ENCODE measurements at regions not wholly inside any gene's neighbourhood (a gene's known extent, or its start where the extent isn't known, plus 50 kb on each side); places are given as distances from the start of the nearest gene placed in this dataset.

DNA sequence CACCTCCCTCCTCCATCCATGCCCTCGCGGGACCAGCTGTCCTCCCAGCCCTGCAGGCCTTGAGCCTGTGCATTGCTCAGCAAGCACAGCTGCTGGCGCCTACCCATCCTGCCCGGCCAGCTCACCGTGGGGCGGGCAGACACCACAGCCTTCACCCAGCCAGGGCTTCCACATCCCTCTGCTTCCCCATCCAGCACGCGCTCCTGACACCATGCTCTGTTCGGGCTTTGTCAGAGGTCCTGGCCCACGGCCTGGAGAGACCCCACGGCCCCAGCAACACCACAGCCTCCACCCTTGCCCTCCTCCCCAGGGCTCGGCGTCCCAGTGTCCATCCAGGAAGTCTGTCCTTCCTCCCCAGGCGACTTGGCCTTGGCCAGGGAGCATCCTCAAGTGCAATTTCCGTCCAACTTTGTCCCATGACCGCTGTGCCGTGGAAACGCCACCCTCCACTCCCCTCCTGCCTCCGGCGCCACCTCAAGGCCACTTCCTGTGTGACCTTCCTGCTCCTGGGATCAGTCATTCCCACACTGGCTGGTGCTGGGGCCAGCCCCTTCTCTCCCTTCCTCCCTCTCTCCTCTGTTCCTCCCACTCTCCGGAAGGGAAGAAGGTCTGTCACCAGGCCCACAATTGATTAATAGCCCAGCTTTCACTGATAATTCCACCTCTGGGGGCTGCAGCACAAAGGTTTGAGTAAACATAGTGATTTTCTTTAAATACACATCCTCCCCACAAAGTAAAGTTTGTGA lies 71.5 kb upstream of the SMNDC1 start:
- DNase-seq (ENCODE audit: low read depth), result no peak
- H3K9me3 ChIP-seq (ENCODE audit: control insufficient read depth, low read length), result no peaks in the 10 kb centered on the region
- no peaks in the 10 kb centered on the region for H3K4me1 ChIP-seq (ENCODE audit: control insufficient read depth, insufficient read depth, low read length)
- no peak overlapping the region for H3K4me3 ChIP-seq (ENCODE audit: low read length)
- no peak overlapping the region for H3K9ac ChIP-seq (ENCODE audit: low read length)
- no peaks in the 10 kb centered on the region for H3K36me3 ChIP-seq (ENCODE audit: control insufficient read depth, insufficient read depth, low read length, severe bottlenecking)
- no peaks in the 10 kb centered on the region for H3K27me3 ChIP-seq (replicated peaks; ENCODE audit: control insufficient read depth, insufficient read depth, low read length)

DNA sequence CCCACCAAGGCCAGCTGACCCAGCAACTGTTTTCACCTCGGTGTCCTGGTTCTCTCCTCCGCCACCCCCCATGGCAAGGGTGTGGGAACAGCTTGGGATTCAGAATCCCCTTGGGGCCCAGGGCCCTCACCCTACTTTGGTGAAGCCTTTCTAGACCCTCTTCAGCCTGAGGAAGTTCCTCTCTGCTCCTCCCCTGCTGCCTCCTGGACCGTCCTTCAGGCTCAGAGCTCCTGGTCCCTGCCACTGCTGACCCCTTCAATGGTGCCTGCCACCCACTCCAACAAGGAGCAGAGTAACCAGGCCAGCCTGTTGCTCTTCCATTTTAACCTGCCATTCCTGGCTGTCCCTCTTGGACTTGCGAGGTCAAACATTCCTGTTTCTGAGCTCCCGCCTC lies 72.0 kb upstream of the SMNDC1 start:
- H3K9ac ChIP-seq (ENCODE audit: low read length), result no peak overlapping the region
- no peaks in the 10 kb centered on the region for H3K36me3 ChIP-seq (ENCODE audit: control insufficient read depth, insufficient read depth, low read length, severe bottlenecking)
- H3K9me3 ChIP-seq (ENCODE audit: control insufficient read depth, low read length), result no peaks in the 10 kb centered on the region
- no peak for DNase-seq (ENCODE audit: low read depth)
- no peak overlapping the region for H3K4me3 ChIP-seq (ENCODE audit: low read length)
- H3K4me1 ChIP-seq (ENCODE audit: control insufficient read depth, insufficient read depth, low read length), result no peaks in the 10 kb centered on the region
- no peaks in the 10 kb centered on the region for H3K27me3 ChIP-seq (replicated peaks; ENCODE audit: control insufficient read depth, insufficient read depth, low read length)

DNA sequence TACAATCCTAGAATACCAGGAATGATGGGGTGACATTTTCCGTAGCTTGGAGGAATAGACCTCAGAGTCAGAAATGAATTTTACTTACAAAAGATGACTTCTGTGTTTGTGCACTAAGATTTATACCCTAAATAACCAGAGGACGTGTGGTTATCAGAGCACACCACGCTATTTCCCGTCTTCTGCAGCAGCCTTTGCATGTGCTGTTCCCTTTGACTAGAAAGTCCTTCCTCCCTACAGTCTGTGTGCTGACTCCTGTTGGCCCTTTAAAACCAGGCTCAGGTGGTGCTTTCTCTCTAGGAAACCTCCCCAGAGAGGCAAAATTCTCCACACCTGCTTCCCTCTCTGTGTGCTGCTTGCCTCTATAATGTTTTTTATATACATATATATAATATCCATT lies 73.3 kb upstream of the SMNDC1 start:
- Histone ChIP-seq H3K4me1 (ENCODE audit: control insufficient read depth, insufficient read depth, low read length) (no peaks in the 10 kb centered on the region), H3K4me3 (ENCODE audit: low read length) (no peak overlapping the region), H3K27me3 (replicated peaks; ENCODE audit: control insufficient read depth, insufficient read depth, low read length) (peaks cover 4% of the 10 kb centered on the region), H3K9ac (ENCODE audit: low read length) (no peak overlapping the region), H3K36me3 (ENCODE audit: control insufficient read depth, insufficient read depth, low read length, severe bottlenecking) (no peaks in the 10 kb centered on the region), H3K9me3 (ENCODE audit: control insufficient read depth, low read length) (no peaks in the 10 kb centered on the region)
- no peak for DNase-seq (ENCODE audit: low read depth)

DNA sequence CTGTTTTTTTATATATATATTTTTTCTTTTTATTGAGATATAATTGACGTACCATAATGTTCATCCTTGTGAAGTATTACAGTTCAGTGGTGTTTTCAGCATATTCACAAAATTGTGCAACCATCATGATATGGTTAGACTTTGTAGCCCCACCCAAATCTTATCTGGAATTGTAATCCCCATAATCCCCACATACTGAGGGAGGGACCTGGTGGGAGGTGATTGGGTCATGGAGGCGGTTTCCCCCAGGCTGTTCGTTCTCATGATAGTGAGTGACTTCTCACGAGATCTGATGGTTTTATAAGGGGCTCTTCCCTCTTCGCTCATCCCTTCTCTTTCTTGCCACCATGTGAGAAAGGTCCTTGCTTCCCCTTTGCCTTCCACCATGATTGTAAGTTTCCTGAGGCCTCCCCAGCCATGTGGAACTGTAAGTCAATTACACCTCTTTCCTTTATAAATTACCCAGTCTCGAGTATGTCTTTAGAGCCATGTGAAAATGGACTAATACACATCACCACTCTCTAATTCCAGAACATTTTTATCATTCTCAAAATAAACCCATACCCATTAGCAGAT lies 73.9 kb upstream of the SMNDC1 start:
- H3K27me3 ChIP-seq (replicated peaks; ENCODE audit: control insufficient read depth, insufficient read depth, low read length), result peaks cover 4% of the 10 kb centered on the region
- H3K4me1 ChIP-seq (ENCODE audit: control insufficient read depth, insufficient read depth, low read length), result no peaks in the 10 kb centered on the region
- no peaks in the 10 kb centered on the region for H3K9me3 ChIP-seq (ENCODE audit: control insufficient read depth, low read length)
- H3K4me3 ChIP-seq (ENCODE audit: low read length), result no peak overlapping the region
- DNase-seq (ENCODE audit: low read depth), result no peak
- H3K36me3 ChIP-seq (ENCODE audit: control insufficient read depth, insufficient read depth, low read length, severe bottlenecking), result no peaks in the 10 kb centered on the region
- H3K9ac ChIP-seq (ENCODE audit: low read length), result no peak overlapping the region

DNA sequence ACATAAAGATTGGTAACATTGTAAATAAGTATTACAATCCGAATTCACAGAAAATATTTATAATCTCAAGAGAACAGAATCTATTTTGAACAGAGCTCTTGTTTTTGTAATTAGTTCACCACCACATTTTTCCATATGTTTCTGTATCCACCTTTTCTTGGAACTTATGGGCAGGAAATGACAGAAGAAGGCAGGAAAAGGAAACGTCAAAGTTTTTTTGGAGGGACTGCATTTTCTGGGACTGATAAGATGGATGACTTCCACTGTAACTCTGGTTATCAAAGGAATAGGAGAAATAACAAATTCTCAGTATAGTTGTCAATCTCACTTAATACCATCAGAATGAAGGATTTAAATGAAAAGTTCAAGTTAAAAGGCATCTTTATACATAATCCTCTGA lies 75.1 kb upstream of the SMNDC1 start:
- no peaks in the 10 kb centered on the region for H3K4me1 ChIP-seq (ENCODE audit: control insufficient read depth, insufficient read depth, low read length)
- H3K9me3 ChIP-seq (ENCODE audit: control insufficient read depth, low read length), result no peaks in the 10 kb centered on the region
- no peaks in the 10 kb centered on the region for H3K36me3 ChIP-seq (ENCODE audit: control insufficient read depth, insufficient read depth, low read length, severe bottlenecking)
- no peak overlapping the region for H3K4me3 ChIP-seq (ENCODE audit: low read length)
- DNase-seq (ENCODE audit: low read depth), result no peak
- H3K27me3 ChIP-seq (replicated peaks; ENCODE audit: control insufficient read depth, insufficient read depth, low read length), result peaks cover 4% of the 10 kb centered on the region
- H3K9ac ChIP-seq (ENCODE audit: low read length), result no peak overlapping the region

DNA sequence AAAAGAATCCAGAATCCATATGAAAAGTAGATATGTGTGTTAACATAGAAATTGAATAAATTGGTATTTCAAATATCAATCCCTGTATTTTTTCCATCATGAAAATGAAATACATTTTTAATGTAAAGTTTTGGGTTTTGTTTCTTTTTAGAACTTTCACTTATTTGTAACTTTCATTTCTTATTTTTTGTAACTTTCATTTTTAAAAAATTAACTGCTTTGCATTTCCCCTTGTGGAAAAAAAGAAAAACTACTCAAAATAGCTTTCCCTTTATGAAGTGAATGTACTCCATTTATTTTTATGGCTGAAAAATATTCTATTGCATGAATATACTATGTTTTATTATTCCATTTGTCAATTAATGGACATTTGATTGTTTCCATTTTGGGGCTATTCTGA lies 75.6 kb upstream of the SMNDC1 start:
- Histone ChIP-seq H3K4me1 (ENCODE audit: control insufficient read depth, insufficient read depth, low read length) (no peaks in the 10 kb centered on the region), H3K4me3 (ENCODE audit: low read length) (no peak overlapping the region), H3K36me3 (ENCODE audit: control insufficient read depth, insufficient read depth, low read length, severe bottlenecking) (no peaks in the 10 kb centered on the region), H3K9ac (ENCODE audit: low read length) (no peak overlapping the region), H3K27me3 (replicated peaks; ENCODE audit: control insufficient read depth, insufficient read depth, low read length) (peaks cover 4% of the 10 kb centered on the region), H3K9me3 (ENCODE audit: control insufficient read depth, low read length) (no peaks in the 10 kb centered on the region)
- DNase-seq (ENCODE audit: low read depth), result no peak

DNA sequence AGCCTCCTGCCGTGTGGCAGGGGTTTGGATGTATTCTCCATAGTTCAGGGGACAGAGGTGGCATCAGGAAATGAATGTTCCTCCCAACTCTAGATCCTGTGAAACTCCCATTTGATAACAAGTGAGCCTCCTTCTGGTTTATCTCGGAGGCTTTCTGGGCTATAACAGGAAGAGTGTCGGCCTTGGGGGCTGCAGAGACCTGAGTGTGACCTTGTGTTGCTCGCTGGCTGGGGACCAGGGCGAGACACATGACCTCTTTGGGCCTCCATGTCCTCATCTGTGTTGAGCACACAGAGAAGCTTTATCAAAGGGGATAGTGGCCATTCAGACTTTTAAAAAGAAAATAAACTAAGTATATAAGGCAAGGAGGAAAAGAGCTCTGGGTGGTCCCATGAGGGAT lies 78.0 kb upstream of the SMNDC1 start:
- H3K36me3 ChIP-seq (ENCODE audit: control insufficient read depth, insufficient read depth, low read length, severe bottlenecking), result no peaks in the 10 kb centered on the region
- H3K4me3 ChIP-seq (ENCODE audit: low read length), result no peak overlapping the region
- no peaks in the 10 kb centered on the region for H3K4me1 ChIP-seq (ENCODE audit: control insufficient read depth, insufficient read depth, low read length)
- H3K9ac ChIP-seq (ENCODE audit: low read length), result no peak overlapping the region
- peaks cover 4% of the 10 kb centered on the region for H3K27me3 ChIP-seq (replicated peaks; ENCODE audit: control insufficient read depth, insufficient read depth, low read length)
- no peak for DNase-seq (ENCODE audit: low read depth)
- H3K9me3 ChIP-seq (ENCODE audit: control insufficient read depth, low read length), result no peaks in the 10 kb centered on the region

DNA sequence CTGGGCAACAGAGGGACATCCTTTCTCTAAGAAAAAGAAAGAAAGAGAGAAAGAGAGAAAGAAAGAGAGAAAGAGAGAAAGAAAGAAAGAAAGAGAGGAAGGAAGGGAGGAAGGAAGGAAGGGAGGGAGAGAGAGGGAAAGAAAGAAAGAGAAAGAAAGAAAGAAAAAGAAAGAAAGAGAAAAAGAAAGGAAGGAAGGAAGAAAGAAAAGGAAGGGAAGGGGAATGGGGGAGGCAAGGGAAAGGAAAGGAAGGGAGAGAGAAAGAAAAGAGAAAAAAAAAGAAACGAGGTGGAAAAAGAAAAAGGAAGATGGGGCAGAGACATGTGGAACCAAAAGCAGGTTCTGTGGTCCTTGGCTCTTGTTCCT lies 82.9 kb upstream of the SMNDC1 start:
- Histone ChIP-seq H3K4me3 (ENCODE audit: low read length) (no peak overlapping the region), H3K9me3 (ENCODE audit: control insufficient read depth, low read length) (no peaks in the 10 kb centered on the region), H3K9ac (ENCODE audit: low read length) (no peak overlapping the region), H3K27me3 (replicated peaks; ENCODE audit: control insufficient read depth, insufficient read depth, low read length) (peaks cover under 1% of the 10 kb centered on the region), H3K4me1 (ENCODE audit: control insufficient read depth, insufficient read depth, low read length) (peaks cover 9% of the 10 kb centered on the region), H3K36me3 (ENCODE audit: control insufficient read depth, insufficient read depth, low read length, severe bottlenecking) (no peaks in the 10 kb centered on the region)
- no peak for DNase-seq (ENCODE audit: low read depth)

DNA sequence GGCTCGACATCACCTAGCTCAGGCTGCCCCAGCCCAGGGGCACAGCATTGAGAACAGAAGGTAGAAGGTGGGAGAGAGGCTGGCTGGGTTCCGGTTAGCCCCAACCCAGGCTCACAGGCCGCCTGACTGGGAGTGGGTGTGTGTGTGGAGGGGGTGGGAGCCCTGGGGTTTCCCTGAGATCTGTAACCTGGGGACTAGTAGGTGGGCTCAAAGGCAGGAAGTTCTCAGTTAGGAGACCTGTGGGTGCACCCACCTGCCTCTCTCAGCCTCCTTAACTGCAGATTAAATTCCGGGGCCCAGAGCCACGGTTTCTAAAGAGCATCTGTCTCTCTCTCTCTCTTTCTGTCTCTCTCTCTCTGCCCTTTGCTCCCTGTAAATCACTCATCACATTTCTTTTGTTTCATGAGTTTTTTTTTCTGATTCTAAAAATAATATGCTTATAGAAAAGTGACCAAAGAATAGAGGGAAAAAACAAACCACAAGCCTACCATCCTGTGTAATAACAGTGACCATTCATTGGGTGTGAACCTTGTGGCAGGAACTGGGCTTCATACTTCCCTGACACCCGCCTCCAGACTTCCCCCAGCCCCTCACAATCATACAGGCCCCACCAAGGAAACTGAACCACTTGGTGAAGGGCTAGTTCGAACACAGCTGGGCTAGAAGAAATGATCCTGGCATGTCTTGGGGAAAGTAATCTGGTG lies 83.4 kb upstream of the SMNDC1 start:
- Histone ChIP-seq H3K36me3 (ENCODE audit: control insufficient read depth, insufficient read depth, low read length, severe bottlenecking) (no peaks in the 10 kb centered on the region), H3K4me3 (ENCODE audit: low read length) (no peak overlapping the region), H3K4me1 (ENCODE audit: control insufficient read depth, insufficient read depth, low read length) (peaks cover 15% of the 10 kb centered on the region), H3K9me3 (ENCODE audit: control insufficient read depth, low read length) (no peaks in the 10 kb centered on the region), H3K27me3 (replicated peaks; ENCODE audit: control insufficient read depth, insufficient read depth, low read length) (no peaks in the 10 kb centered on the region), H3K9ac (ENCODE audit: low read length) (no peak overlapping the region)
- no peak for DNase-seq (ENCODE audit: low read depth)

DNA sequence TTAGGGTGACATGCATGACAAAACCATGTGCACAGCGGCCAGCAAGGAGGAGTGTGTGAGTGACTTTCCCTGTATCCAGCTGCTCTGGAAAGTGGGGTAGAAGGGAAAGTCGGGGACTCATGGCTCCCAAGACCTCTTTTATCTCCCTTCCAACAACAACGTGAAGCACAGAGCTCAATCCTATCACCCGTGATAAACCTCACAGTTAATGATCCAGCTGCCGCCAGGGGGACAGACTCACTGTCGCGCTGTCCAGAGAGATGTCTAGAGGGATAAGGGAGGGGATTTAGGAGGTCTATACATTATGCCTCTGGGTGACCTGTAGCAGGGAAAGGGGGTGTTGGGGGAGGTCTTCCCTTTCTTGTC lies 84.0 kb upstream of the SMNDC1 start:
- H3K4me3 ChIP-seq (ENCODE audit: low read length), result no peak overlapping the region
- H3K4me1 ChIP-seq (ENCODE audit: control insufficient read depth, insufficient read depth, low read length), result peaks cover 19% of the 10 kb centered on the region
- H3K9me3 ChIP-seq (ENCODE audit: control insufficient read depth, low read length), result no peaks in the 10 kb centered on the region
- no peaks in the 10 kb centered on the region for H3K27me3 ChIP-seq (replicated peaks; ENCODE audit: control insufficient read depth, insufficient read depth, low read length)
- H3K36me3 ChIP-seq (ENCODE audit: control insufficient read depth, insufficient read depth, low read length, severe bottlenecking), result no peaks in the 10 kb centered on the region
- no peak for DNase-seq (ENCODE audit: low read depth)
- no peak overlapping the region for H3K9ac ChIP-seq (ENCODE audit: low read length)

DNA sequence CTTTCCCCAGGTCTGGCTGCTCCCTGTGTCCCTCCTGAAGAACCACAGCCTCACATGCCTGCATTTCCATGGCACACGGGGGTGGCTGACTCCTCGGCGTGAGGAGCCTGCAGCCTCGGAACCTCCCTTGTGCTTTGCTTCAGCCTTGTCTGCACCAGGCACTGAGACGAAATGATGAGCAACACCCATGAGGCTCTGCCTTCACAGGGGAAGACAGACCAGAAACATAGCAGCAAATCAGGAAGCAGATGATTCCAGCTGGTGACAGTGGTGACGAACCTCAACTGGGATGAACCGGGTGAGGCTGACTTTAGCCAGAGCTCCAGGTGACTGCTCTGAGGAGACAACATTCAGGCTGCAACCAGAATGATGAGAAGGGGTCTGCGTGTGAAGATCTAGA lies 84.5 kb upstream of the SMNDC1 start:
- Histone ChIP-seq H3K27me3 (replicated peaks; ENCODE audit: control insufficient read depth, insufficient read depth, low read length) (no peaks in the 10 kb centered on the region), H3K9ac (ENCODE audit: low read length) (no peak overlapping the region), H3K4me1 (ENCODE audit: control insufficient read depth, insufficient read depth, low read length) (peaks cover 19% of the 10 kb centered on the region), H3K9me3 (ENCODE audit: control insufficient read depth, low read length) (no peaks in the 10 kb centered on the region), H3K36me3 (ENCODE audit: control insufficient read depth, insufficient read depth, low read length, severe bottlenecking) (no peaks in the 10 kb centered on the region), H3K4me3 (ENCODE audit: low read length) (no peak overlapping the region)
- DNase-seq (ENCODE audit: low read depth), result no peak
